Testis (tissue), 2 donors: ENCODE measurements at regions not wholly inside any gene's neighbourhood (a gene's known extent, or its start where the extent isn't known, plus 50 kb on each side); places are given as distances from the start of the nearest gene placed in this dataset.

ENCODE experiments used
- POLR2A ChIP-seq: fragments of 450-650 bp; IDR thresholded peaks from one replicate; pipeline ENCODE4 v1.6.1; 2017; ENCODE audit warnings: antibody characterized with exemption, mild to moderate bottlenecking, moderate library complexity
- TF ChIP-seq, protein P1 (sequence below), 3 experiments: fragments of 450-650 bp in 2 of 3; fragments of 200-600 bp in 1 of 3; sonication (generic) in 1 of 3; IDR thresholded peaks; one replicate each; pipeline ENCODE4 v1.5.1; 2016 to 2019; ENCODE audit warnings: antibody characterized with exemption in 3 of 3, mild to moderate bottlenecking in 2 of 3, moderate library complexity in 1 of 3

DNA sequence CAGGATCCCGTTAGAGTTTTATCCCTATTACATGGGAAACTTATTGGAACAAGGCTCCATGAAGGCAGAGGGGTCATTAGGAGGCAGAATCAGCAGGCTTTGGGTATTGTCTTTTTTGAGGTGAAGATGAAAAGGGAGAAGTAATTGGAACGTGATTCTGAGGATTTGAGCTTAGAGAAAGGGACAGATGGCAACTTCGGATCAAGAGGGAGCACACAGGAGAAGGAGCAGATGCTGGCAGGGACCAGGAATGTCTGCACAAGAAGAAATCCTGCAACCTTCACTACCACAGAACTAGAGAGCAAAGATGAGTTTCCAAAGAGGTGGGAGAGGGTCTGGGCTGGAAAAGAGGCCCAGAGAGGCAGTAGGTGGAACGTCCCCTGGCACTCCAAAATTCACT is 202.8 kb downstream of the RRAGC start:
- TF ChIP-seq, protein P1, sequence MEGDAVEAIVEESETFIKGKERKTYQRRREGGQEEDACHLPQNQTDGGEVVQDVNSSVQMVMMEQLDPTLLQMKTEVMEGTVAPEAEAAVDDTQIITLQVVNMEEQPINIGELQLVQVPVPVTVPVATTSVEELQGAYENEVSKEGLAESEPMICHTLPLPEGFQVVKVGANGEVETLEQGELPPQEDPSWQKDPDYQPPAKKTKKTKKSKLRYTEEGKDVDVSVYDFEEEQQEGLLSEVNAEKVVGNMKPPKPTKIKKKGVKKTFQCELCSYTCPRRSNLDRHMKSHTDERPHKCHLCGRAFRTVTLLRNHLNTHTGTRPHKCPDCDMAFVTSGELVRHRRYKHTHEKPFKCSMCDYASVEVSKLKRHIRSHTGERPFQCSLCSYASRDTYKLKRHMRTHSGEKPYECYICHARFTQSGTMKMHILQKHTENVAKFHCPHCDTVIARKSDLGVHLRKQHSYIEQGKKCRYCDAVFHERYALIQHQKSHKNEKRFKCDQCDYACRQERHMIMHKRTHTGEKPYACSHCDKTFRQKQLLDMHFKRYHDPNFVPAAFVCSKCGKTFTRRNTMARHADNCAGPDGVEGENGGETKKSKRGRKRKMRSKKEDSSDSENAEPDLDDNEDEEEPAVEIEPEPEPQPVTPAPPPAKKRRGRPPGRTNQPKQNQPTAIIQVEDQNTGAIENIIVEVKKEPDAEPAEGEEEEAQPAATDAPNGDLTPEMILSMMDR (IDR thresholded peaks at IDR 0.05), result no peak
- no peak for TF ChIP-seq POLR2A
